ENCODE measurements at regions not wholly inside any gene's neighbourhood (a gene's known extent, or its start where the extent isn't known, plus 50 kb on each side); places are given as distances from the start of the nearest gene placed in this dataset.

- TF ChIP-seq CTCF (IDR thresholded peaks at IDR 0.05; ENCODE audit: low read depth, low read length), result no peak
- H3K4me3 ChIP-seq (ENCODE audit: low read depth, low read length), result no peak overlapping the region
These were observed 229.1 kb downstream of the NR2F2 start for GRCh38 chr15:96559631-96560030.

- TF ChIP-seq CTCF (IDR thresholded peaks at IDR 0.05; ENCODE audit: low read depth, low read length), result no peak
- no peak overlapping the region for H3K4me3 ChIP-seq (ENCODE audit: low read depth, low read length)
These were observed 229.9 kb downstream of the NR2F2 start for GRCh38 chr15:96560246-96560895.

- no peak for TF ChIP-seq CTCF (IDR thresholded peaks at IDR 0.05; ENCODE audit: low read depth, low read length)
- H3K4me3 ChIP-seq (ENCODE audit: low read depth, low read length), result no peak overlapping the region
These were observed 231.1 kb downstream of the NR2F2 start for GRCh38 chr15:96561593-96561992.

- no peak overlapping the region for H3K4me3 ChIP-seq (ENCODE audit: low read depth, low read length)
- TF ChIP-seq CTCF (IDR thresholded peaks at IDR 0.05; ENCODE audit: low read depth, low read length), result no peak
These were observed 234.0 kb downstream of the NR2F2 start for GRCh38 chr15:96564546-96564945.

GRCh38 chr15:96565266-96565665 lies 234.8 kb downstream of the NR2F2 start:
- no peak overlapping the region for H3K4me3 ChIP-seq (ENCODE audit: low read depth, low read length)
- TF ChIP-seq CTCF (IDR thresholded peaks at IDR 0.05; ENCODE audit: low read depth, low read length), result no peak

- no peak for TF ChIP-seq CTCF (IDR thresholded peaks at IDR 0.05; ENCODE audit: low read depth, low read length)
- no peak overlapping the region for H3K4me3 ChIP-seq (ENCODE audit: low read depth, low read length)
These were observed 244.3 kb downstream of the NR2F2 start for GRCh38 chr15:96574782-96575181.

GRCh38 chr15:96576596-96576995 lies 246.1 kb downstream of the NR2F2 start:
- no peak overlapping the region for H3K4me3 ChIP-seq (ENCODE audit: low read depth, low read length)
- TF ChIP-seq CTCF (IDR thresholded peaks at IDR 0.05; ENCODE audit: low read depth, low read length), result no peak

Data from WI38 (cell line).